ENCODE measurements at regions not wholly inside any gene's neighbourhood (a gene's known extent, or its start where the extent isn't known, plus 50 kb on each side); places are given as distances from the start of the nearest gene placed in this dataset.

DNA sequence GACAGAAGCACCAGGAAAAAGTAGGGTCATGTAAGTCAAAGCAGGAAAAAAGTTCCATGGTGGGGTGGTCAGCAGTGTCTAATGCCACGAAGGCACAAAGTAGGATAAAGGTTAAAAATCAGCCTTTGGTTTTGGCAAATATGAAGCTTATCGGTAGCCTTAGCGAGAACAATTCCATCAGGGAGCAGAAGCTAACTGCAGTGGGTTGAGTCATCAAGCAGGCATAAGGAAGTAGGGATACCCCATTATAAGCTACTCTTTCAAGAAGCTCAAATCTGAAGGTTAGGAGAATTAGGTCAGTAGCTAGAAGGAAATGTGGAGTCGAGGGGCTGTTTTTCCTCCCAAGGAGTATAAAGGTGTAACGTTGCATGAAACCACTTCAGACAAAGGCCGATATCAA, 57.5 kb upstream of the USPL1 start:
- Histone ChIP-seq H3K4me1 (ENCODE audit: control insufficient read depth in 1 of 2, insufficient read depth in 2 of 2, low read depth in 1 of 2, low read length in 1 of 2) (no peaks in the 10 kb centered on the region), H2AFZ (ENCODE audit: low read depth) (no peak overlapping the region), H3K9ac (no peak overlapping the region), H4K20me1 (ENCODE audit: insufficient read depth) (no peaks in the 10 kb centered on the region), H3K27ac (ENCODE audit: low read depth in 2 of 2, low read length in 1 of 2) (no peak overlapping the region), H3K9me3 (no peaks in the 10 kb centered on the region), H3K36me3 (replicated peaks in 1 of 2; ENCODE audit: control insufficient read depth in 1 of 2, insufficient read depth in 2 of 2, low read length in 1 of 2) (no peaks in the 10 kb centered on the region), H3K4me3 (ENCODE audit: low read depth in 2 of 2, low read length in 1 of 2) (no peak overlapping the region), H3K27me3 (ENCODE audit: insufficient read depth) (no peaks in the 10 kb centered on the region), H3K4me2 (no peak overlapping the region), H3F3A (replicated peaks; ENCODE audit: insufficient read depth) (no peaks in the 10 kb centered on the region), H3K79me2 (ENCODE audit: insufficient read depth) (no peaks in the 10 kb centered on the region), H3K9me2 (no peaks in the 10 kb centered on the region)
- ChIA-PET CTCF (no interaction called here), POLR2A (no interaction called here)
- no peak for DNase-seq
- 77% methylated on average over 6 of the region's 6 CpGs for WGBS (ENCODE audit: low lambda C conversion rate)
- TF ChIP-seq JUND (IDR thresholded peaks at IDR 0.05) (no peak), RAD21 (IDR thresholded peaks at IDR 0.05; ENCODE audit: low read length) (no peak)
- TF ChIP-seq, protein P1, sequence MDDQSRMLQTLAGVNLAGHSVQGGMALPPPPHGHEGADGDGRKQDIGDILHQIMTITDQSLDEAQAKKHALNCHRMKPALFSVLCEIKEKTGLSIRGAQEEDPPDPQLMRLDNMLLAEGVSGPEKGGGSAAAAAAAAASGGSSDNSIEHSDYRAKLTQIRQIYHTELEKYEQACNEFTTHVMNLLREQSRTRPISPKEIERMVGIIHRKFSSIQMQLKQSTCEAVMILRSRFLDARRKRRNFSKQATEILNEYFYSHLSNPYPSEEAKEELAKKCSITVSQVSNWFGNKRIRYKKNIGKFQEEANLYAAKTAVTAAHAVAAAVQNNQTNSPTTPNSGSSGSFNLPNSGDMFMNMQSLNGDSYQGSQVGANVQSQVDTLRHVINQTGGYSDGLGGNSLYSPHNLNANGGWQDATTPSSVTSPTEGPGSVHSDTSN (IDR thresholded peaks at IDR 0.05), result no peak

DNA sequence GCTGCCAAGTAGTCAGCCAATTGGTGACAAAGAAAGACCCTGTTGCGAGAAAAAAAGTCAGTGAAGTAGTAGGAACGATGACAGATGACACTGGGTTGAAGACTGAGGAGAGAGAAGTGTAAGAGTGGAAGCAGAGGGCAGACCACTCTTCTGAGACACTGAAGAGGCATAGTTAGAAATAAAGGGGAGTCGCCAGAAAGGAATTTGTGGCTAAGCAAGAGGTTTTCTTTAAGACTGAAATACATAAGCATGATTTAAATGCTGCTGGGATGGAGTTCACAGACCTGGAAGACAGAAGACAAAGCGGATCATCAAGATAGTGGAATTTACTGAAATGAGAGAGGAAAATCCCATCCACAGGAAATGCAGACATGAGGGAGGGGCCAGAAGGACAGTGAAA, 56.2 kb upstream of the USPL1 start:
- POLR2A ChIA-PET, result no interaction called here
- Histone ChIP-seq H3K4me2 (no peak overlapping the region), H3K9me3 (no peaks in the 10 kb centered on the region), H3K79me2 (ENCODE audit: insufficient read depth) (no peaks in the 10 kb centered on the region), H3K4me1 (ENCODE audit: control insufficient read depth in 1 of 2, insufficient read depth in 2 of 2, low read depth in 1 of 2, low read length in 1 of 2) (no peaks in the 10 kb centered on the region), H2AFZ (ENCODE audit: low read depth) (no peak overlapping the region), H3F3A (replicated peaks; ENCODE audit: insufficient read depth) (no peaks in the 10 kb centered on the region), H3K27ac (ENCODE audit: low read depth in 2 of 2, low read length in 1 of 2) (0 out of 4 replicates have a peak overlapping the region, but pooled peaks of 1 of the 2 experiments have one; percentile 9), H4K20me1 (ENCODE audit: insufficient read depth) (no peaks in the 10 kb centered on the region), H3K9ac (no peak overlapping the region), H3K9me2 (no peaks in the 10 kb centered on the region), H3K27me3 (ENCODE audit: insufficient read depth) (no peaks in the 10 kb centered on the region), H3K4me3 (ENCODE audit: low read depth in 2 of 2, low read length in 1 of 2) (no peak overlapping the region), H3K36me3 (replicated peaks in 1 of 2; ENCODE audit: control insufficient read depth in 1 of 2, insufficient read depth in 2 of 2, low read length in 1 of 2) (no peaks in the 10 kb centered on the region)
- TF ChIP-seq FOSL2 (IDR thresholded peaks at IDR 0.05; ENCODE audit: borderline replicate concordance, low read depth), result peak; percentile 7; the same call in 1 of the 2 replicates
- TF ChIP-seq, protein P2, sequence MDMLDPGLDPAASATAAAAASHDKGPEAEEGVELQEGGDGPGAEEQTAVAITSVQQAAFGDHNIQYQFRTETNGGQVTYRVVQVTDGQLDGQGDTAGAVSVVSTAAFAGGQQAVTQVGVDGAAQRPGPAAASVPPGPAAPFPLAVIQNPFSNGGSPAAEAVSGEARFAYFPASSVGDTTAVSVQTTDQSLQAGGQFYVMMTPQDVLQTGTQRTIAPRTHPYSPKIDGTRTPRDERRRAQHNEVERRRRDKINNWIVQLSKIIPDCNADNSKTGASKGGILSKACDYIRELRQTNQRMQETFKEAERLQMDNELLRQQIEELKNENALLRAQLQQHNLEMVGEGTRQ (IDR thresholded peaks at IDR 0.05; ENCODE audit: borderline replicate concordance, low read depth, low read length), result no peak
- 78% methylated on average over 4 of the region's 4 CpGs for WGBS (ENCODE audit: low lambda C conversion rate)
- no peak for DNase-seq
- CTCF ChIA-PET, result no interaction called here

DNA sequence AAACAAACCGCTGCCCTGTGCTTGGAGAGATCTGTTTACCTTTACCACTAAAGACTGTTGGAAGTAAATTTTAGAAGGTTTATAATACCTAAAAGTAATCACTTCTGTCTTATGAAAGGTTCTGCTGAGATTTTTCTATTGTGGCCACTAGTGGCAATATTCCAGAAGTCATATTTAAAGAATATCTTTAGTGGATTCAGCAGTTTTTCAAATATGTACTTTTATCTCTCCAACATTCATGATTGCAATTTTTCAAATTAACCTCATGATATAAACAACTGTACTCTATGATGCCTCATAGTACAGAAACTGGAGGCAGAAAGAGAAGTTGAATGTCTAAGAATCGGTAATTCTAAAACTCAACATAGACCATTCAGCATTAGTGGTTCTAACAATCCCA, 53.2 kb upstream of the USPL1 start:
- DNase-seq, result no peak
- H4K20me1 ChIP-seq (ENCODE audit: insufficient read depth), result no peaks in the 10 kb centered on the region
- H3K27ac ChIP-seq (ENCODE audit: low read depth in 2 of 2, low read length in 1 of 2), result no peak overlapping the region
- no peaks in the 10 kb centered on the region for H3K27me3 ChIP-seq (ENCODE audit: insufficient read depth)
- H3K36me3 ChIP-seq (replicated peaks in 1 of 2; ENCODE audit: control insufficient read depth in 1 of 2, insufficient read depth in 2 of 2, low read length in 1 of 2), result no peaks in the 10 kb centered on the region
- POLR2A ChIA-PET, result no interaction called here
- H3K4me2 ChIP-seq, result no peak overlapping the region
- H3K4me1 ChIP-seq (ENCODE audit: control insufficient read depth in 1 of 2, insufficient read depth in 2 of 2, low read depth in 1 of 2, low read length in 1 of 2), result peaks cover 0 to 6% of the 10 kb centered on the region in 2 experiments; a peak in 1 of 4 replicates
- H2AFZ ChIP-seq (ENCODE audit: low read depth), result no peak overlapping the region
- peaks cover 3% of the 10 kb centered on the region for H3F3A ChIP-seq (replicated peaks; ENCODE audit: insufficient read depth)
- TF ChIP-seq, protein P3, sequence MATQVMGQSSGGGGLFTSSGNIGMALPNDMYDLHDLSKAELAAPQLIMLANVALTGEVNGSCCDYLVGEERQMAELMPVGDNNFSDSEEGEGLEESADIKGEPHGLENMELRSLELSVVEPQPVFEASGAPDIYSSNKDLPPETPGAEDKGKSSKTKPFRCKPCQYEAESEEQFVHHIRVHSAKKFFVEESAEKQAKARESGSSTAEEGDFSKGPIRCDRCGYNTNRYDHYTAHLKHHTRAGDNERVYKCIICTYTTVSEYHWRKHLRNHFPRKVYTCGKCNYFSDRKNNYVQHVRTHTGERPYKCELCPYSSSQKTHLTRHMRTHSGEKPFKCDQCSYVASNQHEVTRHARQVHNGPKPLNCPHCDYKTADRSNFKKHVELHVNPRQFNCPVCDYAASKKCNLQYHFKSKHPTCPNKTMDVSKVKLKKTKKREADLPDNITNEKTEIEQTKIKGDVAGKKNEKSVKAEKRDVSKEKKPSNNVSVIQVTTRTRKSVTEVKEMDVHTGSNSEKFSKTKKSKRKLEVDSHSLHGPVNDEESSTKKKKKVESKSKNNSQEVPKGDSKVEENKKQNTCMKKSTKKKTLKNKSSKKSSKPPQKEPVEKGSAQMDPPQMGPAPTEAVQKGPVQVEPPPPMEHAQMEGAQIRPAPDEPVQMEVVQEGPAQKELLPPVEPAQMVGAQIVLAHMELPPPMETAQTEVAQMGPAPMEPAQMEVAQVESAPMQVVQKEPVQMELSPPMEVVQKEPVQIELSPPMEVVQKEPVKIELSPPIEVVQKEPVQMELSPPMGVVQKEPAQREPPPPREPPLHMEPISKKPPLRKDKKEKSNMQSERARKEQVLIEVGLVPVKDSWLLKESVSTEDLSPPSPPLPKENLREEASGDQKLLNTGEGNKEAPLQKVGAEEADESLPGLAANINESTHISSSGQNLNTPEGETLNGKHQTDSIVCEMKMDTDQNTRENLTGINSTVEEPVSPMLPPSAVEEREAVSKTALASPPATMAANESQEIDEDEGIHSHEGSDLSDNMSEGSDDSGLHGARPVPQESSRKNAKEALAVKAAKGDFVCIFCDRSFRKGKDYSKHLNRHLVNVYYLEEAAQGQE (IDR thresholded peaks at IDR 0.05; ENCODE audit: low read depth, low read length), result no peak
- TF ChIP-seq NRF1 (IDR thresholded peaks at IDR 0.05; ENCODE audit: low read depth, low read length) (no peak), RAD21 (IDR thresholded peaks at IDR 0.05; ENCODE audit: low read length) (no peak), FOXM1 (IDR thresholded peaks at IDR 0.05; ENCODE audit: low read depth) (no peak), TAF1 (IDR thresholded peaks at IDR 0.05; ENCODE audit: borderline replicate concordance, low read depth, low read length) (no peak), MEF2A (IDR thresholded peaks at IDR 0.05; ENCODE audit: borderline replicate concordance, low read depth) (no peak), TEAD4 (IDR thresholded peaks at IDR 0.05; ENCODE audit: borderline replicate concordance, insufficient read depth) (no peak)
- H3K9ac ChIP-seq, result no peak overlapping the region
- H3K9me3 ChIP-seq, result no peaks in the 10 kb centered on the region
- H3K79me2 ChIP-seq (ENCODE audit: insufficient read depth), result no peaks in the 10 kb centered on the region
- CTCF ChIA-PET, result interaction anchor here (0.6 kb wide), 1 partner anchor 13 kb away, joined by 3 read pairs; no protein-coding TSS in a partner anchor
- no peak overlapping the region for H3K4me3 ChIP-seq (ENCODE audit: low read depth in 2 of 2, low read length in 1 of 2)
- WGBS (ENCODE audit: low lambda C conversion rate), result 94% methylated on average over 2 of the region's 2 CpGs
- no peaks in the 10 kb centered on the region for H3K9me2 ChIP-seq
